Fibroblast of peridontal ligament (primary cell): ENCODE measurements at regions not wholly inside any gene's neighbourhood (a gene's known extent, or its start where the extent isn't known, plus 50 kb on each side); places are given as distances from the start of the nearest gene placed in this dataset.

Source experiments
- DNase-seq: peaks from one replicate; pipeline ENCODE4 v3.0.0-alpha.2; 2010; ENCODE audit errors: extremely low read depth

DNA sequence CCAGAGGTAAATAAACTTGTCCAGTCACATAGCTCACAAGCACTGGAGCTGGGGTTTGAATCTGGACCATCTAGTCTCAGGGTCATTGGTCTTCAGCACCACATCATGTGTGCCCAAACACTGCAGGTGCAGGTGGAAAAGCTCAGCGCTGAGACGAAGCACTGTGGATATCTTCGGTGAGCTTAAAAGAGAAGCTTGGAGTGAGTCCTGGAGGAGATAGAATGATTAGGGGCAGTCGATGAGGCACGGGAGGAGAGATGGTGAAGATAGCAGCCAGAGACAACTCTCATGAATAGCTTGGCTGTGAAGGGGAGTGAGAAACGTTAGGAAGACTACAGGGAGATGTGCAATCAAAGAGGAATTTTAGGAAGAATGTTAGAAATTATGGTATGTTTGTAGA, 389.3 kb downstream of the FGF9 start:
- DNase-seq, result no peak

GRCh38 chr13:22061371-22061805, 390.5 kb downstream of the FGF9 start:
- no peak for DNase-seq

- no peak for DNase-seq
These were observed 391.0 kb downstream of the FGF9 start for GRCh38 chr13:22061806-22062391.

DNA sequence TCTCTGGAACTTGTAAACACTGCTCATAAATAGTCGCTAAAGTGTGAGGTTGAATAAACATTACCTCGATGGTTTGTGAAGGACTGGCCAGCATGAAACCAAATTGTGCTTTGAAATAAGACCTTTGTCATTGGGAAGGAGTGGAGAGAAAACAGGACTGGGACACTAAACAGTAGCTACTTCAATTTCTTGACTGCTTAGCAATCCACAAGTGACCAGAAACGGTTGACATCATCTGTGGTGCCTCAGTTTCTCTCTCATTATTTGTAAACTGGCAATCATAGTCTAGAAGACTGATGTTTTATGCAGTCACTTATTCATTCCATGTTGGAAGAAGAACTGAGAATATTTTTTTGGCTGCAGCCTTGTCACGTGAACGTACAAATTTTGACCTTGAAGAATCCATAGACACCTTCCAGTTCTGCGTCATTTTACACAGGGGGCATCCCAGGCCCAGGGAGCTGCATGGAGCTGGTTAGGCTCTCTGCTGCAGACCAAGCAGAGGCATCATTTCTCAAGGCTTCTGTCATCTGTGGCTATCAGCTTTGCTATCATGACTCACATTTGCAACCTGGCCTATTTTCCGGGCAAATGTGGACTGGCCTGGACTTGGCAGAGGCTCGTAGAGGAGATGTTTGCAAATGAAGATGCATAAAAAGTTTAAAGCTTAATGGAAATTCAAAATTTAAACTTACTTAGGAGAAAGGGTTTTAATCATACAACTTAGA, 391.8 kb downstream of the FGF9 start:
- DNase-seq, result no peak

DNA sequence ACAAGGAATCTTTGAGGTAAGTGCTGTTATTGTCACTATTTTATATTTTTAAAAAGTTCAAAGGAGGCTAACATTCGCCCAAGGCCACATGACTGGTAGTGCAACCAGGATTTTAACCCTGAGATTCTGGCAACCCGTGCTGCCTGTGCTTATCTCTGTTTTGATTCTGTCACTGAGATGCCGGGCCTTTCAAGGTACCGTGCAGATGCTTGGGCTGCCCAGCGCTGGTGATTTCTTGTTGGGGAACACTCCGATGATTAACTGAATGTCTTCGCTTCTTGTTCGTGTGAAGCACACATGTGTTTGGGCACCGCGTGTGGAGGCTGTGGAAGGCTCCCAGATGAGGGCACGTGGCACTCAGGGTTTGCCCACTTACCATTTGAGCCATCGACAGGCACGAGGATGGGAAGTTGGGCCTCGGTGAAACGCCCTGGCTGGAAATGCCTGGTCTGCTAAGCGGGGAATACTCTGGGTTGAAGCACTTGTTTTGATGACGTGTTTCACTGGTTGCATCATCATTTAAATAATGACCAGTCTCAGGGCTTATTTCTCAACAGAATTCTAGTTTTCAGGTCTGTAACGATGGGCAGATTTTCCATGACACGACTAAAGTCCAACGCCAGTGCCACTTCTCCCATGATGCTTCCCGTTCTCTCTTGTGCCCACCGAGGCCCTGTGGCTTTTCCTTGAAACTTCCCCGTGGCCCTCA, 392.7 kb downstream of the FGF9 start:
- DNase-seq, result no peak

- no peak for DNase-seq
These were observed 394.2 kb downstream of the FGF9 start for GRCh38 chr13:22064854-22065620.

DNA sequence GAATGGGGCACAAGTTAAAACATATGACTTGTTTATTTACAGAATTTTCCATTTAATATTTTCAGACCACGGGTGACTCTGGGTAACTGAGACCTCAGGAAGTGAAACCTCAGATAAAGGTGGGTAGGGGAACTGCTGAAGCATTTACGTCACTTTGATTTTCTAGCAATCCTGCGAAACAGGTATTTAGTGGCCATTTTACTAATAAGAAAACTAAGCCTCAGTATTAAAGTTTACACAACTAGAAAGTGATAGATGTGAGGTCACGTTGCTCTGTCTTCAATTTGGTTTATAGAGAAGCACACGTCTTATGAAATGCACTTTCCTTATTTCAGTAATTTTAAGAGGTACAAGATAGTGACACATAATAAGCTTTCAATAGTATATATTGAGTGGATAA, 402.8 kb downstream of the FGF9 start:
- no peak for DNase-seq

- DNase-seq, result no peak
These were observed 403.5 kb downstream of the FGF9 start for GRCh38 chr13:22074403-22074802.

DNA sequence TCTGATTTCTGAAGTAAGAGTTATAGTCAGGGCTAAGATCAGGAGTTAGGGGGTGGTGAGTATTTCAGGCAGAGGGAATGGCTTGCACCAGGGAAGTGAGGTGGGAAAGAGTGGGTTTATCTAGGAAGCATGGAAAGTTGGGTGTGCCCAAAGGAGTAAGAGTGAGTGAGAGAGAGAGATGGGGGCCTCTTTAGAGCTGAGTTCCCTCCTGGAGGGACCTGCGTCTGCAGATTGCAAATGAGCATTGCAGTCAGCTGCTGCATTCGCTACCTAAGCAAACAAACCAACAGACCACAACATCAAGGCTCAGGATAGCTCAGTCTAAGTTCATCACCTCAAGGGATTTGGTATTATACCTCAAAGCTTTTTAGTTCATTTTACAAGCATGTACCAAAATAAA, 405.8 kb downstream of the FGF9 start:
- DNase-seq, result no peak

DNA sequence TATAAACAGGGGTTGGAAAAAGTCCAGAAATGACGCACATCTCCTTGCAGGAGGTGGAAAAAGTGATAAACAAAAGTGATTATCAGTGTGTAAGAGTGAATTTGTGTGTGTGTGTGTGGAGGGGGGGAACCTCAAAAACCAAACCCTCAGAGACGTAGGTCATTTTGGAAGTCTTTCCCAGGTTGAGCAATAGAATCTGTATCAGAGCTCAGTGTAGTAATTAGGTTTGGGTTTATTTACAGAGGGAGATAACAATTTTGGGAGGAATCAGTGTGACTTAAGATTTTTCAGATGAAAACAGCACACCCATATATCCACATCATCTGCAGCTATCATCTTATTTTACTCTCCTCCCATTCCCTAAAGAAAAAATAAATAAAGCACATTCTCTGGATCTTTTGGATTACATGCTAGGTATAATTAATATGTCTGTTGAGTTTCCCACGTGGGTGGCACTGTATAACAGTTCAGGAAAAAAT, 406.4 kb downstream of the FGF9 start:
- no peak for DNase-seq

DNA sequence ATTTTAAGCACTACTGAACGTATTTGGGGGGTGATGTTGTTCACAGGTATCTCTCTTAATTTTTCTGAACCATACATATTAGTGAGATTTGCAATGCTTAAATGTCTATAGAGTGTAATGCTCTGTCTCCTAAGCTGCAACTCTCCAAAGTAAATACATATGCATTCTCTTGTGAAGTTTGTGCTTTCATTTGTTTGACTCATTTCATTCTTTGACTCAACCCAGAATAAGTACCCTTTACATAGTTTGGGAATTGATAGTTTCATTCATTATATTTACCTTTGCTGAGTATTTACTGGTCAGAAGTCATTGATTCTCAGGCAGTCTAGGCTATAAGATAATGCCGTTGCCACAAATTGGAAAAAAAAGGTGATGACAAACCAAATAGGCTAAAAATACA, 406.9 kb downstream of the FGF9 start:
- DNase-seq, result no peak

DNA sequence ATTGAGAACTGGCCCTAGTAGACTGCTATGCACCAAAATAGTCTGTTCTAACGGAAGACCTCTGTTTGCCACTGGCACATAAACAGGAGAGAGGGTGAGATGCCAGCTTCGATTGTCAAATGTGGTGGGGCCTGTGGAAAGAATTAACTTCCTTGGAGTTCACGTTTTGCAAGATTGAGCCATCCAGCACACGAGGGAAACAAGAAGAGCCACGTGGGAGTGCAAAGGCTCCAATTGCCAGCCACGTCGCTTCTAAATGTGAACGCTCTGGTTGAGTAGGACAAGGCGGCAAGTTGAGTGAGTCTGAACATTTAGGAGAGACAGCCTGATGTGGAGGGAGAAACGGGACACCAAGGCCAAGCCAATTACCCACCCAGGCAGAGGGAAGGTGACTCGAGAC, 409.1 kb downstream of the FGF9 start:
- DNase-seq, result no peak

DNA sequence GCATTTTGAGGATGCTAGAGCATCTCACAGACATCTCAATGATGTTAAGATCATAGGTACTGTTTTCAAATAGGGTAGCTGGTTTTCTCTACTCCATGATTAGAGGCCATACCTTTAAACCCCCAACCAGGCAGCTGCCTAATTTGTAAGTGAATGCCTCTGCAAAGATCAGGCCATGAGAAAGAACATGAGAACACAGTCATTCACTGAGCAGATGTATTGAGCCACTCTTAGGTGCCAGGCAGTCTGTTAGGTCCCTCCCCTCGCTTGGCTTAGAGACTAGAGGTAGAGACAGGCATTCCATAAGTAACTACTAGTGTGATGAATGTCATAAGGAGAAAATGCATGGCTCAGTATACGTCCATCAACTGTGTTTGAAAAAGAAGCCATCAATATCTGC, 410.0 kb downstream of the FGF9 start:
- DNase-seq, result no peak

DNA sequence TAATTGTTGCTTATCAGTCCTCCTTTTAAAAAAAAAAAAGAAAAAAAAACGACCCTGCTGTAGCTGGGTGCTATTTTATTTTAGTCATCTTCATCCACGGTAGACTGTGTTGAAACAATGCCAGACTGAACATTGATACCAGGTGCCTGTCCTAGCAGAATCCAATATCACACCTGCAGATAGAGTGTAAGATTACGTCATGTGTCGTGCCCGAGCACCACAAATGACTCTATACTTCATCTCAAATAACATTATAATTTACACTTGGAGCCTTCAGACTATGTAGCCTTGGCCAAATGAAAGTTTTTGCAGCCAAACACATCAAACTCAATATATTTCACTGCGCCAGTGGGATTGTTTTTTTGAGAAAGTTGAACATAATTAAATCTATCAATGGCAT, 410.6 kb downstream of the FGF9 start:
- DNase-seq, result no peak

GRCh38 chr13:22082030-22082429, 411.2 kb downstream of the FGF9 start:
- no peak for DNase-seq

- no peak for DNase-seq
These were observed 411.7 kb downstream of the FGF9 start for GRCh38 chr13:22082437-22083100.

DNA sequence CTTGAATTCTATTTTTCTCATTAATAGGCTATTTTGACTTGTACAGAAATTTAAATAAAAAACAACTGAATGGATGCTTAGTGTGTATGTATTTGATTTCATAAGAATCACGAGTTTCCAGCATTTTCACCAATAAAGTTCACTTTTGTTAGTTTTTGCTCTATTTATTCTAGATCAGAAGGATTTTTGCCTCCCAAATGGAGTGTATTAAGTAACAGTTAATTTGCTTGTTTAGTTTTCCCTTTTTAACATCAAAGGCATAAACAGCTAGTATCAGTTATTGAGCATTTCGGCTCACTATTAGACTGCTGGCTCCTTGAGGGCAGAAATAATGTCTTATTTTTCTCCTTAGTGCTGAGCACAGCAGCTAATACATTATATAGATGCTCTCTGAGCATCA, 414.1 kb downstream of the FGF9 start:
- no peak for DNase-seq

GRCh38 chr13:22086597-22087330, 415.9 kb downstream of the FGF9 start:
- DNase-seq, result no peak

DNA sequence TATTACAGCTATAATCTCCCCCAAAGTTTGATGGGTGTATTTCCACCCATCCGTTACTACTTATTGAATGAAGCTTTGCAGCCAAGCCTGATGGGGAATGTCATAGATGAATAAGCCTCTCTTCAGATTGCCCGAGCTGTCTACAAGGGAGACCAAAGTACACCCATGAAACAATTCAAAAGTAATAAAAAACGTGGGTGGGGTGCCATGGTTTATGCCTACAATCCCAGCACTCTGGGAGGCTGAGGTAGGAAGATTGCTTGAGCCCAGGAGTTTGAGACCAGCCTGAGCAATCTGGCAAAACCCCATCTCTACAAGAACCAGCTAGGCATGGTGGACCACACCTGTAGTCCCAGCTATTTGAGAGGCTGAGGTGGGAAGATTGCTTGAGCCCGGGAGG, 419.2 kb downstream of the FGF9 start:
- no peak for DNase-seq

DNA sequence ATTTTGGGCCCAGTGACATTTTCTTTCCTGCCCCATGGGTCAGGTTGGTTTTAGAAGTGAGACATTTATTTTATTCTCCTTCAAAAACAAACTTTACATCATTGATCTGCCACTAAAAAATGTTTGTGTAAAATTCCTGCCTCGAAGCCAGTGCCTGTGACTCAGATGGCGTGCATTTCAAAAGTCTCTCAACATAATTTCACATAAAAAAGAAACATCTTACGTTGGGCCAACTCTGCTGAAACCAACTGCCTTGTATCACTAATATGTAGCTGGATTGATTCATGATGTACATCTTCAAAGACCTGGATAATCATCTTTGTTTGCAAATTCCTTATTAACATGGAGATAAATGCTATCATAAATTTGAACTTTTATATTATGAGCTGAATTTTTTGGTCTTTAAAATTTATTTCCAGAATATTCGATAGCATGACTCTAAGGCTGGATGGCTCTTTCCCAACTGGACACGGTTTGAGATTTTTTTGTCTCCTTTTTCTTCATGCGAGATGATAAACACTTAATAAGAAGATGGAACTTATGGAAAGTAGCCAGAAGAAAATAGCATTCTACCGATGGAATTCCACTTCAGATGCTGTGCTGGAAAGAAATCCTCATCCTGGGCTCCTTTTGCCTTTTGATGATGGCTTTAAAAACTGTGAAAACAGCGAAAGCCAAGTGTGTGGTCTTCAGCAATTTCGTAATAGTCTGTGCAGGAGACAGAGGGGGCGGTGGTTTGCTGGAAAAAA, 420.5 kb downstream of the FGF9 start:
- DNase-seq, result no peak
